ENCODE measurements at regions not wholly inside any gene's neighbourhood (a gene's known extent, or its start where the extent isn't known, plus 50 kb on each side); places are given as distances from the start of the nearest gene placed in this dataset.

DNA sequence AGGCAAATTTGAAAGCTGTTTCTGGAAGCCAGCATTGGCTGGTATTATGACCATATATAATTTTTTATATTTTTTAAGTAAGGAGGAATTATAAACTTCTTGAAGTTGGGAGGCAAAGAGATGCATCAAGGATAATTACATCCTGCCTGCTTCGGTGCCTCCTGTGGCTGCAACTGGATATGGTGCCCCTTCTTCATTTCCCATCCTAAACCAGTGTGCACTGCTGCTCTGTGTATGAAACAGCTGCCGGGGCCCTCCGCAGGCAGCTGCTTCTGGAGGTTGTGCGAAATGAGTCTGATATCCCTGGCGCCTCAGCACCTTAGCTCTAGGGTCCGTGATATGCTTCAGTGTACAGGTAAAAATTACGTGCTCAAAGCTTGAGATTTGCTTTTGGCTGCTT, 304.2 kb downstream of the ENC1 start:
- DNase-seq: no peak

DNA sequence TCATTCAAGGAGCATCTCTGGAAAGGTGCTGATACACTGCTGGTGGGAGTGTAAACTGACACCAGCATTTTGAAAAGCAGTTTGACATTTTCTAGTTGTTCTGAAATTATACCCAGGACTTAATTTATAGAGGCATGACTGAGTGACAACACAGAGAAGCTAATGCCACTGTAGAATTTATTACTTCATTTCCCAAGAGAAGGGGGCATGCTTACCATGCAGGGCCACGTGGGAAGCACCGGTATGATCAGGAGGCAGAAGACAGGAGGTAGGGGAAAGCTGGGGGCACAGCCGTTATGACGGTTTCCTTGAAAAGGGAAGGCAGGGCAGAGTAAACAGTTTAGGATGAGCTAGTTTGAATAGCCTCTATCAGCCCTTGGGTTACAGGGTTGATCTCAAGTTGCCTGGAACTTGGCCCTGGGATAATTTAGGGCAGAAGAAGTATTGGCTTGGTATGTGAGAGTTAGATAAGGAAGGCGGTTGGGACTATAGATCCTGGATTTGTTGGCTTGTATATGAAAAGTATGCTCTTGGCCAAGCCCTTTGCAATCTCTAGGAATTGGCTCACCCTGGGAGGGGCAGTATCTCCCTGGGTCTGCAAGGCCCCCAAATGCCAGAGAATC, 305.7 kb downstream of the ENC1 start:
- DNase-seq: no peak

DNA sequence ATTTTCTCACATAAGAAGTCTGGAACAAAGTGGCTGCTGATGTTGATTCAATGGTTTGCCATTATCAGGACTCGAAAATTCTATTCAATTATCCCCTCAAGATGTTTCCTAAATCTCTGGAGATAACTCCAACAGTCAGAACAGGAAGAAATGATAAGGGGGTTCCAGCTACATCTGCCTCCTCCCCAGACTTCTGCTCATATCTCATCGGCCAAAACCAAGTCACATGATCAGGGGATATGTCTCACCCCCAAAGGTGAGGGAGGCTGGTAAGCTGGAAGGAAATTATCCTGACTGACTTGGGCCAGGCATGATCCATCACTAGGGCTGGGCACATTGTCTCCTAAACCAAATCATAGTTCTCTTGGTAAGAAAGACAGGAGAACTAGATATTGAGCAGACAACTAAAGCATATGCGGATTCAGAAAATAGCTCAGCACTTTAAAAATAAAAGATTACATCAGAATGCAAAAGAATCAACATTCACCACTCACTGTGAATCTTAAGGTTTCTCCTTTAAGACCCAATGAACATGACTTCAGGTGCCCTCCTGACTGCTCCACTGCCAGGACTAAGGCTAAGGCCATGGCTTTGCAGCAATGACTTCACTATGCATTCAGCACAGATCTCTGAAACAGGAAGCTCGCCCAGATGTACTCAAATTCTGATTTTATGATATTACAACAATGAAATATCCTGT, 306.3 kb downstream of the ENC1 start:
- no peak for DNase-seq

DNA sequence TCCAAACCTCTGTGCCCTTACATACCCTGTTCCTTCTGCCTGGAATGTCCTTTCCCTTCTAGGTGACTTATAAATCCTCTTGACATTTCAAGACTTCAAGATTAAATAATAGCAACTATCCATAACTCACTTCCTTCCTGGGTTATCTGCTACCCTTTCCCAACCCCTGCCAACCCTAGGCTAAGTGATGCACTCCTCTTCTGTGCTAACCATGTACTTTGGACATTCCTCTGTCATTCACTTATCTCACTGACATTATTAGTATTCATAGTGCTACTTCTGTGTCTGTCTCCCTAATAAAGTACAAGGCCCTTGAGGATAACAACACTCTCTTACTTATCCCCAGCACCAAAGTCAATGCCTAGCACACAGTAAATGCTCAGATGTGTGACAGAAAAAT, 307.1 kb downstream of the ENC1 start:
- no peak for DNase-seq

DNA sequence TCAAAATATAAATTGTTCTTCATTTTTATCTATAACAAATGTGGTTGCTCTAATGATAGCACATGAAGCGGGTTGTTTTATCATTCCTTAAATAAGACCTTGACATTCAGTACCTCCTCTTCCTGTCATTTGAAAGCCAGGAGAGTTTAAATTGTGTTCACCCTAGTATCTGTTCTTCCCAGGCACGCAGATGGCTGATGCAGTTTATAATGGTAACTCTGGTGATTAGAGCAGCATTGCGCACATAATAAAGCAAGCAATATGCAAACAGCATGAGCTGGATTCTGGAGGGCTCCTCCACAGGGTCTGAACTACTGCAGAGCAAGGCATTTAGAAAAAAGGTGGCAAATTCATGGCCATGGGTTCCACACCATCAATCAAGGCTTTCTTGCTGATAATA, 307.8 kb downstream of the ENC1 start:
- no peak for DNase-seq

DNA sequence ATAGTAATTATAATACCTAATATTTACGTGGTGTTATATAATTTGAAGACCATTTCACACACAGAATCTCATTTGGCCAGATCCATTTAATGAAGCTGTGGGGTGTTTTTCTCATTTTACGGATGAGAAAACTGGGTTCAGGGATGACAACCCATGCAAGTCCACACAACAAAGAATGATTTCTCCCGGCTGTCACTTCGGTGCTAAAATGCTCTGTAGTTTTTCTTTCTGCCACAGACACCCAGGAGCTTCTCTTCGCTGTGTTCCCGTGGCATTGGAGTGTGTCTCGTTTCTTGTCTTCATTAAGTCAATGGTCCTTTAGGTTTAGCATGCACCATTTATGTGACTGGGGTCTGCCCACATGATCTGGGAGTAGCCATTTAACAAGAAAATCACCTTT, 308.5 kb downstream of the ENC1 start:
- DNase-seq: no peak

DNA sequence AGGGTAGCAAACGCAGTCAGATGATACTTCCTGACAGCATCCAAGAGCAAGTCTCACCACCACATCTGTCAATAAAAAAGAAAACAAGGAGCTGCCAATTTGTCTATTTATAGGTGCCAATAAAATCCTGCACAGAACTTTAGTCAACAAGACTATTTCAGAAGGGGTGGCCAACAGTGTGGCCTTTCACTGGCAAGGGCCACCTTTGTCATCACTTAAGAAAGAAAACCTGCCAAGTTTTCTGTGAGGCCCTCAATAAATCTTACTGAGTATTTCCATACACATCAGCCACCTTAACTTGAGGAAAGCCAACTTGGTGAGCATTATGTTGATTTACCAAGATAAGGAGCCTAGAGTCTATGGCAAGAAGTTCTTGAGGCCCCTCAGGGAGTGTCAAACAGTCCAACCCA, 312.3 kb downstream of the ENC1 start:
- DNase-seq: no peak

DNA sequence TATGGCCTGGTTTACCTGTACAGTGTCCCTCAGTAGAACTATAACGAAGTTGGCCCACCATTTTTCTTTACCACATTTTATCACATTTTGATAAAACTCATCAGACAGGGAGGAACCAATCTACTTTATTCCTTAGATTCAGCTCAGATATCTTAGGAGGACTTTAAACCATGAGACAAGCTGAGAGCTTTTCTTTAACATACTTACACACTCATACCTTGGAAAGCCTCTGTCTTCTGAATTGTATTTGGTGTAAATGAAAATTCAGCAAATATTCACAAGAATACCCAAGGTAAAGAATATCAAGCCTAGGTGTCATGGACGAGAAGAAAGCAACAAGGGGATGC, 313.2 kb downstream of the ENC1 start:
- no peak for DNase-seq

DNA sequence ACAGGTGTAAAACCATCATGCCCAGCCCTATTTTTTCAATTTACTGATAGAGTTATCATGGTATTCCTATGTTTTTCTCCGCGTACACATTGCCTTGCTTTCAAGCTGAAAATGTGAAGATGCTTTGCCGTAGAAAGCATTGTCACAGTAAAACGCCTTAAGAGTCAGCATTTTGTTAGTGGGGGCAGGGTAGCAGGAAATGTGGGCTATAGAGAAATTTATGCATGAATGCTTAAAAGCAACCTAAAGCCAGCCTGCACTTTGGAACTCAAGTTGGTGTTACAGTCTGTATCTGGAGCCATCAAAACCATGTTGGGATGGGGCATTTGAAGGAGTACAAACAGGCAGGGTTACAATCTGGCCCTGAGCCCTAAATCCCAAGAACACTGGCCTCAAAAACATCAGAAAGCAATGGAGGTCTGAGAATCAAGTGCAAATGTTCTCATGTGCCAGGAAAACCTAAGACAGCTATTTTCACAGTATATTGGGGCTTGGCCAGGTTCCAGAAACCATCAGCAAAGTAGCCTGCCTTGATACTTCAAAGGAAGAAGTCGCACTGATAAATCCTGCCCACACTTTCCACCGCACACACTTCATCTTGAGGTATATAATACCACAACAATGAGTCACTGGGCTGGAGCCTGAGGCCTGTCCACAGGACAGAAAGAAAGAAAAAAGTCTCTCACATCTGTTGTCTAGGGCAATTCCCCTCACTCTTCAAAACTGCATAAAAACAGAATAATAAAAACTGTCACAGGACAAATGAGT, 313.8 kb downstream of the ENC1 start:
- peak; percentile 72 for DNase-seq

DNA sequence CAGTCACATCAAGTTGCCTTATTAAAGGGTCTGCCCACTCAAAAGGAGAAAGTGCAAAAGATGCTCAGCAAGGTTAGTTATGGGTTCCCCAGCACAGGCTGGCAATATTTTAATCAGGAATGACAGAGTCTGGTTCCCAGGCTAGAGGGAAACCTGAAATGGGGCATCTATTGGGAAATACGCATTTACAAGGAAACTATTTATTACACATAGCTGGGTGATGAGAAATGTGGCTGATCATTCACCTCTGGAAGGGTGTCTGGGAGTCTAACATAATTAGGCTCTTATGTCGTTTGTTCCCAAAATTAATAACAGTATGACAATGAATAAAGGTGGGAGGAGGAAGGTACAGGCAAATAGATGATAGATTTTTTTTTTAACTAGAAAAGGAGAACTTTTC, 314.7 kb downstream of the ENC1 start:
- no peak for DNase-seq

DNA sequence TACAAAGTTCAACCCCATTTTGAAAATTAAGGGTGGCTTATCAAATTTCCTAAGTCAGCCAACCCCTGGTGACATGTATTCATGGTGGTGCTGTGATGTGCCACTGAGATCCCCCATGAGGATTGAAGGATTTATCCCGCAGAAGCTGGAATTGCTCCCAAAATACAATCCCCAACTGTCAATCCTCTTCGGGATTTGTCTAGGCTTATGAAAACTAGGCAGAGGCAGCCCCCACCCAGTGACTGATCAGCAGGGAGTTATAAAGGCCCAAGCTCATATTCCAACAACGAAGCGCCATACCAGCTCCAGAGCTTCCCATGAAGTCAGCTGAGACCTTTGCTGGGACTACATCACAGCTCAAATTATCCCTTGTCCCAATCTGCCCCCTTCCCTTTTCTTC, 316.0 kb downstream of the ENC1 start:
- no peak for DNase-seq

DNA sequence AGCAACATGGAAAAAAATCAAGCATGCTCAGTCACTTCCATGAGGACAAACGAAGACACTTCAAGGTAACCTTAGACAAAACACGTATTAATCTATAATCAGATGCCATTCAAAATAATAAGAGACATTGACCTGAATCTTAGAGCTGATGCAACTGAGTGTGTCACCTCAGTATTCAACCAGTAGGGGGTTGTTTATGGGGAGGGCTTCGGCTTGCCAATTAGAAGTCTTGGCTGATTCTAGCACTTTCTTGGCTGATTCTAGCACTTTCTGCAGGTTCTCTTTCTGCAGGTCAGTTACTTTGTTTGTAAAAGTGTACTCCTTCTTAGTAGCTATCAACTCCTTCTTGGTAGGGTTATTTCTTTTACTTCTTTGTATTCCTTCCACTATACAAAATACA, 317.6 kb downstream of the ENC1 start:
- DNase-seq: no peak

DNA sequence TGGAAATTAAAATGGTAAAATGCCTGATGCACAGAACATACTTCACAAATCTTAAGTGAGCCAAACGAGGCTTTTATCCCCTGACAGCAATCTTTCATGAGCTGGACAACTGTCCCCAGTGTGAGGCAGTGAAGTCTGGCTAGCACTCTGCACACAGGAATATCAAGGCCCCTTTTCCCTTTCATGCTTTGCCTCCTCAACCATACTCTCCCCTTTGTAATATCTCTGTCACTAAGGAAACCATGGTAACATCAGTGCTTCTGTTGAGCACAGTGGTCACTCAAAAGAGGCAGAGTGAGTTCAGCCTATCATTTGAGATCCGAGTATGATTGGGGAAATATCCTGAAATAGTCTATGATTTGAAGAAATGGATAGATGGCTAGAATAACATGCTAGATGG, 318.3 kb downstream of the ENC1 start:
- DNase-seq: no peak

DNA sequence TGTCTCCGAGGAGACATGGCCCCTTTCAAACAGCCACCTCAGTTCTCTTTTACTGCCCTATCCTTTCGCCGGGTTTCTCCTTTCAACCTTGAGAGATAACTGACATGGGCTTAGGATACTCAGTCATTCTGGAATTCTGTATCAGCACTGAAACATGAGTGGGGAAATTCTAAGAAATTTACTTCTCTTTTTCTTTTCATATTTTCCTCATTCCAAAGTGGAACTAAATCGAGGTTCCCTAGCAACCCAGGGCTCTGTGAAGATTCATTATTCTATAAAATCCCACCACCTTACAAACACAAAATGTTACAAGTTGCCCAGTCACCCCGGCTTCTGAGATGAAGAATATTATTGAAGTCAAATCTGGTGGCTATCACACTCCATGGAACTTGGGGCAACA, 319.2 kb downstream of the ENC1 start:
- DNase-seq: no peak

DNA sequence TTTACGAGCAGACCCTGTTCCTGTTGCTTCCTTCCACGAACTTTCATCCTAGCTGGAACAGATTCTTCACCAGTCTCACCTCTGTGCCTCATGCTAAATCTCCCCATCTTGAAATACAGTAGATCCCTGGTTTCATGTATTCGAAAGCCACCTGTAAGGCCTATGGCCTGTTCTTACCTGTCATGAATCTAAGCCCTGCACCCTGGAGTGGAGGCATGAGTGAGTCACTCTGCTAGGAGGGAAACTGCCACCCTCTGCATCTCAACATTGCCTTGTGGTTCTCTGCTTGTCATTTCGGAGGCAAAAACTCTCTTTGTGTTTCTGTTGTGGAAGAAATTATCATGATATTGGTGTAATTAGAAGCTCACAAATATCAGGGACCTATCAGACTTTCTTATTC, 320.0 kb downstream of the ENC1 start:
- DNase-seq: no peak

DNA sequence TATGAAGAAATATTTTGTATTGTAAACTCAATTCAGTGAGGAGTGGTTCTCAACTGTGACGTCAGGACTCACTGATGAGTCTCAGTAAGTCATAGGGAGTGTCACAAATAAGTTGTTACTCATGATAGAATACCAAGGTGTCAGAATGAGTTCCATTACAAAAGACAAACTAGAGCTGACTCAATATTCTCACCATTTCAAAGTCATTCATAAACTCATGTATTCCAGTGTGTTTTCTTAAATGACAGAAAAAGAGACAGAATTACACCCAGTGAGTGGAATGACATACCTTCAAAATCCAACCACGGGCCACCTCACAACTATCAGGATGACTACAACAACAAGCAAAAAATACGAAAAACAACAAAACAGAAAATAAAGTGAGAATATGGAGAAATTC, 321.5 kb downstream of the ENC1 start:
- no peak for DNase-seq

DNA sequence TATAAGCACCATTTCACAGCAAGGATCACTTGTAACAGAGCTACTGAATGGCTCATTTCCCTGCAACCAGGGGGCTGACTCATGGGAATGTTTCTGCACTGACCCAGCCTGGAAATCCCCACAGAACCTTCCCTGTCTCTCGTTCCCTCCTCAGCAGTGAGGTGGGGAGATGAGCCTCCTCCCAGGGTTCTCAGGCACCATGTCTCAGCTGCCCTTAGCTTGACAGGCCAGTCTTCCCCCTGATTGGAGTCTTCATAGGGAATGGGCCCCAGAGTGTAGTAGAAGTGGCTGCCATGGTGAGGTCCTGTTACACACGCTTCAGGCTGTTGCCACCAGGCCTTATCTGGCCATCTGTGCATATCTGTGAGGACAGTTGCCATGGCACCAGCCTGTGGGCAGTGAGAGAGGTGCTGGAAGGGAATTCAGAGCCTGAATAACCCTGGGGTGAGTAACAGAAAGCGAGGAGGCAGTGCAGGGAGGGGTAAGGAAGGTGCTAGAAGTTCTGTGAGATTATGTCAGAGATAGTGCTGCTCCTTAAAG, 324.4 kb downstream of the ENC1 start:
- no peak for DNase-seq

DNA sequence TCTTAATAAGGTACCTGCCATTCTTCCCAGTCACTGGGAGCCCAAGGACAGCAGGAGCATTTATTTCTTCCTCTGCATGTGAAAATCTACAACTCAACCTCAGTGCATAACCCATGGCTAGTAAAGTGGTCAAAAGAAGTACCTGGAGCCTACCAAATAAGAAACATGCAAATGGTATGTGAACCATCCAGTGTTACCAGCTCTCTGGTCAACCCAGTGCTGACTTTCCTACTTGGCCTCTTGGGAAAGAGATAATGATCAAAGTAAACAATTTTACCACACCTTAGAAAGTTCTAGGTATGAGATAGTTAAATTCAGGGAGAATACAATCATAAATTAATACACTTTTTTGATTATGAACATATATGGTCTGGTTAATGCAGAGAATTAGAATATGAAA, 325.6 kb downstream of the ENC1 start:
- DNase-seq: no peak

DNA sequence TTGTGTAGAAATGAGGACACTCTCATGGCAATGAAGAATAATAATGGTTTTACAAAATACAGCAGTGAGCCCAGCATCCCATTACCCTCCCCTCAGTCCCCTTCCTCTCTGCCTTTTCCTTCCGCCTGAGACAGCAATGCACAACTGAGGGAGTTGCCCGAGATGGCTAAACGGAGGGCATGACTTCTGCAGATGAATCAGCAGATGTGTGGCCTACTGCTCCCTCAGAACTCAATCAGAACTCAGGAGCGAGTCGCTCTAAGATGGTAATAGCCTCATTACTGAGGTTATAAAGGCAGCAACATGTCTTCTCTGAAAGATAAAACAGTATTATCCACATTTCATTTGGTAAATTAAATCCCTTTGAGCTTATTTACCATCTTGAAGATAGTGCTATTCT, 326.6 kb downstream of the ENC1 start:
- no peak for DNase-seq

DNA sequence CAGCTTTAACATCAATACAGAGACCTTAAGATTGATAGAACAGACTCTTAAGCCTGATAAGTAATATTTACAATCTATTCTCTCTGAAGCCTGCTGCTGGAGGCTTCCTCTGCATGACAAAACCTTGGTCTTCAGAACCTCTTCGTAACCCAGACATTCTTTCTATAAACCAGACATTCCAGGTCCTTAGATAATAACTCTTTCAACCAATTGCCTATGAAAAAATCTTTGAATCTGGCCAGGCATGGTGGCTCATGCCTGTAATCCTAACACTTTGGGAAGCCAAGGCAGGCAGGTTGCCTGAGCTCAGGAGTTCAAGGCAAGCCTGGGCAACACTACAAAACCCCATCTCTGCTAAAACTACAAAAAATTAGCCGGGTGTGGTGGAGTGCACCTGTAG, 327.8 kb downstream of the ENC1 start:
- DNase-seq: no peak

DNA sequence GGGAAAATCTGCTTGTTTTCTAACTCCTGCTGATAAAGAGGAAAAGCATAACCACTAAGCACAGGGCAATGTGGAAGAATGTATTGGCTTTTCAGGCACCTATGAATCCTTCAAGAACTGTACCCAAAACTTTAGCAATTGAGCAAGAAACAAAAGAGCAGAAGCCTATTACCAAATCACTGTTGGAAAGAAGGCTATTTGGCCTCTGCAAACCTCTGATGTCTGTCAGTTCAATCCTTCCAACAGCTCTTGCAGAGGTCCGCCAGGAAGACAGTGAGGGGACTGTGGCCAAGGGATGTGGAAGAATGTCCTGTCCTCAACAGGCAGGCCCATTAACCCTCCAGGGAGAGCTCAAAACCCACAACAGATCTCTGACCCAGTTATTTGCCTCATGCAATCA, 328.6 kb downstream of the ENC1 start:
- DNase-seq: no peak

DNA sequence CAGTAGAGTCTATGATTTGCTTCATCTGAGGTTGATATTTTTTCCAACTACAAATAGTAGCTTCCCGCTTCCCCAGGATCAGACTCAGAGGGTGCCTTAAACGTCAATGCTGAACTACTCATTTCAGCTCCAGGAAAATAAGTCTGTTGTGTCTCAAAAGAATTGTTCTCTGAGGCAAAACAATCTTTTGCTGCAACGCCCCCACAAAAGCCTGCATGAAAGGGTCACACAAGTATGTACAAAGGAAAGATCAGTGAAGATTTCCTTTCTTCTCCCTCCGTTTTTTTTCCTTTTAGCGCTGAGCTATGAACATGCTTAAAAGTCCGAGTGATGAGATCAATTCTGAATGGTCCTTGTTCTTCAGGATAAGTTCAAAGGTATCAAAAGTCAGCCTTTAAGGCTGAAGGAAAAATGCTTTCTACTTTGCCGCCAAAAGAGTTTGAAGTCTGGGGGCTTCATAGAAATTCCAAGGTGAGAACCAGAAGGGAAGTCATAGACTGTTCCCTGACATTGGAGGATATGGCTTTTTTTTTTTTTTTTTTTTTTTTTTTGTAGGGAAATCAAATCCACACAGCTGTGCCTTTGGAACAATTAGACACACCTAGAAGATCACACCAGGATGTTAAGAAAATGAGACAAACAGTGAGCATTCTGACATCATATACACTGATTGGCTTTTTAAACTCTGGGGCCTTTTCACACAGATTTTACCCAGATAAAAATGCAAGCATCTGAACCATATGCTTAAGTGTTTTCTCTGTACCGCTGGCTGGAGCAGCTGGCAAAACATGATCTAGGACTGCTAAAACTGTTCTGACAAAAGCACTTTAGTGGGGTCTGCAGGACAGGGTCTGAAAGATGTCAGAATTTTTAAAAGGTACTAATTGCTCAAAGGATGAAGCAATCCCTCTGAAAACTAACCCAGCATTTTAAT, 329.3 kb downstream of the ENC1 start:
- no peak for DNase-seq

DNA sequence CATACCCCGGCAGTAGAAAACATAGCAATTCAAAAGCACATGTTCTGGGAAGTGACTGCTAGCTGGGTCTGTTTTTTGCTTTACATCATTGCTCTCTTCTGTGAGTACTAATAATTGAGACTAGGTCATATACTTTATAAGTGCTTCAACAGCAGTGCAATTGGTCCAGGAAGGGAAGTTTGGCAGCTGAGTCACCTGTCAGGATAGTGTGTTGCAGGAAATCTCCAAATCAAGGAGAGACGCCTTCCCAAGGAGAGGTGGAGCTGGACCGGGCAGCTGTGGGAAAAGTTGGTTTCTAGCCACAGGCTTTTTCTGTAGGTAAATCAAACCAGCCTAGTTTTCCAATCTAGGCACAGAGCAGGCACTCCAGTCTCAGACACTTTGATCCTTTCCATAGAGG, 330.1 kb downstream of the ENC1 start:
- no peak for DNase-seq

Data from activated CD8-positive, alpha-beta memory T cell treated with anti-CD3 and anti-CD28 coated beads for 24 hours (primary cell).